ENCODE measurements at regions not wholly inside any gene's neighbourhood (a gene's known extent, or its start where the extent isn't known, plus 50 kb on each side); places are given as distances from the start of the nearest gene placed in this dataset.
"Not testable (repeated sequence)": the region's sequence is repeated elsewhere in the genome, so short reads cannot be mapped to it uniquely, and the experiment has no call there.

DNA sequence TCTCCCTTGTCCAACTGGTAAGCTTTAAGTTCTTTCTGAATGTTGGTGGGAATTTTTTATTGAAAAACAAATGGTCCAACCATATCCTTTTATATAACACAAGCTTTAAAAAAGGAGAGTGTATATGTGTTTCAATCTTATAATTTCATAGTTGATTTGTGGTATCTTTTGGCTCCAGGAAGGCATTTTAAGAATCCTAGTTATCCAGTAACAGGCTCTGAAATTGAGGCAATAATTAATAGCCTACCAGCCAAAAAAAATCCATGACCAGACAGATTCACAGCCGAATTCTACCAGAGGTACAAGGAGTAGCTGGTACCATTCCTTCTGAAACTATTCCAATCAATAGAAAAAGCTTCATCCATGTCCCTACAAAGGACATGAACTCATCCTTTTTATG, 141.6 kb downstream of the FZD1 start:
- H3K4me3 ChIP-seq (ENCODE audit: low read depth, low read length); H3K4me1 ChIP-seq (ENCODE audit: control insufficient read depth, insufficient read depth, low read length); H3K9me3 ChIP-seq (ENCODE audit: control insufficient read depth, insufficient read depth, low read depth, low read length); H3K36me3 ChIP-seq (ENCODE audit: control insufficient read depth, insufficient read depth, low read length); H3K9ac ChIP-seq (ENCODE audit: low read length); H3K27ac ChIP-seq (ENCODE audit: low read depth, low read length); H3K27me3 ChIP-seq (ENCODE audit: control insufficient read depth, insufficient read depth, low read length): not testable (repeated sequence)

DNA sequence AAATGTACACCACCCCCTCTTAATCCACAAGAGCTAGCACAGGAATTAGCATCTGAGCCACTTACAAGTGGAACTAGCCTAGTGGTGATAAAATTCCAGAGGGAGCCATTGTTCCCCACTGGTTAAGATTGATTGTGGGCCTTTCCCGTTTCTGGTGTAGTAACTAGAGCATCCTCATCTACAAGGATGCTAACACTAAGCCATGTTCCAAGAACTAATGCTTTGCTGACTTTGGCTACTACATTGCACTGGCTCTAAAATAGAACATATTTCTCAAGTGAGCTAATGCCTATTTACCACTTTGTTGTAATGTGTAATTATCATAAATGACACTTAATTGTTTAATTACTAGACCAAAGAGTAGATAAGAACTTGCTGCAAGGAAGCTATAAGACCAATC, 143.7 kb downstream of the FZD1 start:
- no peak overlapping the region for H3K4me3 ChIP-seq (ENCODE audit: low read depth, low read length)
- H3K27me3 ChIP-seq (ENCODE audit: control insufficient read depth, insufficient read depth, low read length), result peaks cover 6% of the 10 kb centered on the region; the same call in 1 of the 2 replicates
- H3K27ac ChIP-seq (ENCODE audit: low read depth, low read length), result no peak overlapping the region
- no peaks in the 10 kb centered on the region for H3K36me3 ChIP-seq (ENCODE audit: control insufficient read depth, insufficient read depth, low read length)
- H3K9ac ChIP-seq (ENCODE audit: low read length), result no peak overlapping the region
- no peaks in the 10 kb centered on the region; the same call in 1 of the 2 replicates for H3K4me1 ChIP-seq (ENCODE audit: control insufficient read depth, insufficient read depth, low read length)
- no peaks in the 10 kb centered on the region for H3K9me3 ChIP-seq (ENCODE audit: control insufficient read depth, insufficient read depth, low read depth, low read length)

DNA sequence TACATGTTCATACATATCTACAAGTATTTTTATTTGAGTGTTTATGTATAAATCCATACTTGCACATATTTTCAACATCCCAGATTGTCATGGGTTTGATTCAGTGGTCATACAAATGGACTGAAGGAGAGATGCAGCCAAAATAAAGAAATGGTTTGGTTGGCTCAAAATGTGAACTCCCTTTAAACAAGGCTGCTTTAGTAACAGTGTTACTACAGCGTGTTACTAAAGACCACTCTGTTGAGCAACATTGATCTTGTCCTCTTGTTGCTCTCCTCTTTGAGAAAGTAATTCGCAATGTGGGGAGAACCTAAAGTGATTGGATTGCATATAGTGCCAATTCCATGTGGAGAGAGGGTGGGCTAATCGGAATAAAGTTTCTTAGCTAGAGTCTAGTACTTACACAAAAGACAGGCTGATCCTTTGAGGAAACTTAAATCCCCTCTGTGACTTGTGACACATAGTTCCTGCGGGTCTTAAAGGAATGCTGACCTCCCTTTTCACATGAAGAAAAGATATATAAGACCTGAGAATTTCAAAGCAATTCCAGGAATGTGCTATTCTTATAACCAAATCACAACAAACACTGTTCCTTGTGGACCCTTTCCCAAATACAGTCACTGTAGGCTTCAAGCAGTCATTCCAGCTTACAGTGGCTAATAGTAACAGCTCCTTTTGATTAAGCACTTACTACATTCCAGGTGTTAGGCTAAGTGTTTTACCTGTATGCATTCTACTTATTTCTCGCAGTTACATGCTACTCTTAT, 144.3 kb downstream of the FZD1 start:
- Histone ChIP-seq H3K27me3 (ENCODE audit: control insufficient read depth, insufficient read depth, low read length) (peaks cover 6% of the 10 kb centered on the region; the same call in 1 of the 2 replicates), H3K4me1 (ENCODE audit: control insufficient read depth, insufficient read depth, low read length) (no peaks in the 10 kb centered on the region; the same call in 1 of the 2 replicates)

DNA sequence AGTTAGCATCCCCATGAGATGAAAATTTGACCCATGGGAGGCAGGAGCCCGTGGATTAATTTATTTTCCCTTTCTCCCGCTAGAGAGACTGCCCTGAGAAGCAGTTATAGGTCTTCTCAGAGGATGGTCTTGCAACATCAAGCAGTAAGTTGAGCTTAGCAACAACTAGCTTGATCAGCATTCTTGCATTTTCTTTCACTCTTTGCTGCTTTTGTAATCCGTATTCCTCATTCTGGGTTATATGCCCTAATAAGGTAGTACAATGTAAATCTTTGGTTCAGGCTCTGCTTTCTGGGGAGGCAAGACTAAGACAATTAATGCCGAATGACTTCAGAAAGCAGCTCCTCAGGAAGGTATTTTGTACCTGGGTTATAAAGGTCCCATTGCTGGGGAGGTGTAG, 146.8 kb downstream of the FZD1 start:
- Histone ChIP-seq H3K27ac (ENCODE audit: low read depth, low read length) (no peak overlapping the region), H3K9ac (ENCODE audit: low read length) (no peak overlapping the region), H3K9me3 (ENCODE audit: control insufficient read depth, insufficient read depth, low read depth, low read length) (no peaks in the 10 kb centered on the region), H3K4me3 (ENCODE audit: low read depth, low read length) (no peak overlapping the region), H3K27me3 (ENCODE audit: control insufficient read depth, insufficient read depth, low read length) (peaks cover 6% of the 10 kb centered on the region; the same call in 1 of the 2 replicates), H3K36me3 (ENCODE audit: control insufficient read depth, insufficient read depth, low read length) (no peaks in the 10 kb centered on the region), H3K4me1 (ENCODE audit: control insufficient read depth, insufficient read depth, low read length) (no peaks in the 10 kb centered on the region; the same call in 1 of the 2 replicates)

More for the DNA sequence above, 144.3 kb downstream of the FZD1 start:
- H3K9ac ChIP-seq (ENCODE audit: low read length), result no peak overlapping the region
- H3K4me3 ChIP-seq (ENCODE audit: low read depth, low read length), result no peak overlapping the region
- H3K36me3 ChIP-seq (ENCODE audit: control insufficient read depth, insufficient read depth, low read length), result no peaks in the 10 kb centered on the region
- no peak overlapping the region for H3K27ac ChIP-seq (ENCODE audit: low read depth, low read length)
- no peaks in the 10 kb centered on the region for H3K9me3 ChIP-seq (ENCODE audit: control insufficient read depth, insufficient read depth, low read depth, low read length)

DNA sequence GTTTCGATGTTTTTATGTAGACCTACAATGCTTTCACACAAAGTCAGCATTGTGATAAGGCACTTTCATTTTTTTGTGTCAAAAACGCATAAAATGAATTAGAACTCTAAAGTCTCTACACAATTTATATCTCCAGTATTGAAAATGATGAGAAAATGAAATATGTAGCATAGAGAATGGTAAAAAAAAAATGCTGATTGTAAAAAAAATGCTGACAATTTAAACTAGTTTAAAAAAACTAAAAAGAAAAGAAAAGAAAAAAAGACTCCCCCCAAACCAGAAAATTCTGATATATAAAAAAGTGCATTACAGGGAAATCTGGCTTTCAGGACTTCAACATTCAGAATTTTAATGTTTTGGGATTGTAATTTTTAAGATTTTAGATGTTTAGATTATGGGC, 148.1 kb downstream of the FZD1 start:
- H3K27me3 ChIP-seq (ENCODE audit: control insufficient read depth, insufficient read depth, low read length), result peaks cover 1% of the 10 kb centered on the region; the same call in 1 of the 2 replicates

DNA sequence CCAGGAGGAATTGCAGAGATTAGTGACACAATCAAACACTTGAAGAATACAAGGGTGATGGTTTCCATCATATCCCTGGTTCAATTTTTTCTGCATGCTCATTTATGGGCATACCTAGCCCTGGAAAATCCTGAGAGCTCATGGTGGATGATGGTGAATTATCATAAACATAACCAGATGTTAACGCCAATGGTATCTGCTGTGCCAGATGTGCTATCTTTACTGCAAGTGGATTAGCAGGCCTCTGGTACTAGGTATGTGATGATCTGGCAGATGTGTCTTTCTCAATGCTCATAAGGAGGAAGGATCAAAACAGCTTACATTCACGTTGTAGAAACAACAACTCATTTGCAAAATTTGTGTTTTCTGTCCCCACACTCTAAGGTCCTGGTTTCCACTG, 150.5 kb downstream of the FZD1 start:
- Histone ChIP-seq H3K9me3 (ENCODE audit: control insufficient read depth, insufficient read depth, low read depth, low read length) (no peaks in the 10 kb centered on the region), H3K27ac (ENCODE audit: low read depth, low read length) (no peak overlapping the region), H3K27me3 (ENCODE audit: control insufficient read depth, insufficient read depth, low read length) (no peaks in the 10 kb centered on the region), H3K9ac (ENCODE audit: low read length) (no peak overlapping the region), H3K4me3 (ENCODE audit: low read depth, low read length) (no peak overlapping the region), H3K4me1 (ENCODE audit: control insufficient read depth, insufficient read depth, low read length) (no peaks in the 10 kb centered on the region), H3K36me3 (ENCODE audit: control insufficient read depth, insufficient read depth, low read length) (no peaks in the 10 kb centered on the region)

More for the DNA sequence above, 148.1 kb downstream of the FZD1 start:
- no peaks in the 10 kb centered on the region; the same call in 1 of the 2 replicates for H3K4me1 ChIP-seq (ENCODE audit: control insufficient read depth, insufficient read depth, low read length)
- H3K4me3 ChIP-seq (ENCODE audit: low read depth, low read length), result no peak overlapping the region
- H3K9ac ChIP-seq (ENCODE audit: low read length), result no peak overlapping the region
- H3K27ac ChIP-seq (ENCODE audit: low read depth, low read length), result no peak overlapping the region
- H3K9me3 ChIP-seq (ENCODE audit: control insufficient read depth, insufficient read depth, low read depth, low read length), result no peaks in the 10 kb centered on the region
- H3K36me3 ChIP-seq (ENCODE audit: control insufficient read depth, insufficient read depth, low read length), result no peaks in the 10 kb centered on the region

DNA sequence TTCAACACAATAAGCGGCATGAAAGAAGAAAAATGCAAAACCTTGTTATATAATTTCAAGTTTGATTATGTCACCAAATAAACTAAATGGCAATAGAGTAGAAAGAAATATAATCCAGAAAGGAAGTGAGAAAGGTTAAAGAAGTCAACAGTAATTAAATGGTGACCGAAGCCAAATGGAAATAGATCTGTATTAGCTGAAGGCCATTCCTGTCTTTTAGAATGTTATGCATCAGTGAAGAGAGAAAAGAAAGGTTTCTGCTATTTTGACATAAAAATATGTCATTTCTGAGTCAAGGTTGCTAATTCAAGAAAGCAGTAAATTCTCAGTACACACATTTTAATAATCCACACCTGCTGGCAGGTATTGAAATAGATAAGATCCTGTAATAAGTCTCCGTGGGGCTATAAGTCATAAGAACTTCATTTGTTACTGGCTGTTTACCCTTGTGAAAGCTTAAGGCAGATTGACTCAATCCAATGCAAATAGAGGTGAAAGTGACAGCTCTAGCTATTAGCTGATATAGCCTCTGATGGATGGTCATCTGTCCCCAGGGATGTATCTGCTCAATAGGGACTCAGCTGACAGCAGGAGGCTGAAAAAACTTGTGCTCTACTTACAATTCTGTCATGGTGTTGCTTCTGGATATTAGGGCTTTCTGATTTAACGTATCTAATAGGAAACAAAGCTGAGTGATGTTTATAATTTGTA, 152.1 kb downstream of the FZD1 start:
- H3K27ac ChIP-seq (ENCODE audit: low read depth, low read length), result no peak overlapping the region
- no peak overlapping the region for H3K9ac ChIP-seq (ENCODE audit: low read length)
- no peaks in the 10 kb centered on the region for H3K9me3 ChIP-seq (ENCODE audit: control insufficient read depth, insufficient read depth, low read depth, low read length)
- H3K4me3 ChIP-seq (ENCODE audit: low read depth, low read length), result no peak overlapping the region
- no peaks in the 10 kb centered on the region for H3K36me3 ChIP-seq (ENCODE audit: control insufficient read depth, insufficient read depth, low read length)
- peaks cover 9% of the 10 kb centered on the region for H3K4me1 ChIP-seq (ENCODE audit: control insufficient read depth, insufficient read depth, low read length)
- no peaks in the 10 kb centered on the region for H3K27me3 ChIP-seq (ENCODE audit: control insufficient read depth, insufficient read depth, low read length)

DNA sequence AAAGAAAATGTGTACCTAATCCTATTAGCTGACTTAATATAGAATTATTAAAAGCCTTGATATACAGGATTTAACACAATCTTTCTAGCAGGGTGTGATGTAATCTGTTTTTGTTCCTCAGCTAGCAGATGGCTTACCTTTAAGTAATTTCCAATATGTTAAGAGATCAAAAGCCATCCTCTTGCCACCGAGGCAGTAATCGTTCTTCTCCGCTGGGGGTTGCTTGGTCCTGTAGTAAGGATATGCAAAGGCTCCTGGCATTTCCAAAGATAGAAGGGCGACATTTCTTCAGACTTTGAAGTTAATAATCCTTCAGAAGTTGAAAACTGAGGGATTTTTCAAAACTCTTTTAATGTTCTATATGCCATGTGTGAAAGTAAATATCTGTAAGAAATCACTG, 156.4 kb downstream of the FZD1 start:
- no peak overlapping the region for H3K9ac ChIP-seq (ENCODE audit: low read length)

DNA sequence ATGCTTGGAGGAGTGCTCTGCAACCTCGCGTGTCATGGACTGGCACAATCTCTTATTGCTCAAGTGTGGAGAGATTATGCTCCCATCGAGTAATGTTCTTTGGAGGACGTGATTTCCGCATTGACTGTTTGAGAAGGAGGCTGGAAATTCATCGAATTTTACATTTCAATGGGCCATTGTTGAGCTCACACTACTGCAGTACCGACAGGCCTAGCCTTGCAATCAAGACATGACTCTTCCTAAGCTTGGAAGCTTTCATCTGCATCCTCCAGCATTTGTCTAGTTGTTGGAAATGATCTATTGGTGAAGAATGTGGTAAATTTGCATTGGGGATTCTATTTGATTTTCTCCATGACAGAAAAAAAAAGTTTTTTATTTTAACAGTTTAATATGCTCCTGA, 156.8 kb downstream of the FZD1 start:
- H3K27me3 ChIP-seq (ENCODE audit: control insufficient read depth, insufficient read depth, low read length), result no peaks in the 10 kb centered on the region
- H3K9me3 ChIP-seq (ENCODE audit: control insufficient read depth, insufficient read depth, low read depth, low read length), result no peaks in the 10 kb centered on the region
- H3K4me1 ChIP-seq (ENCODE audit: control insufficient read depth, insufficient read depth, low read length), result peaks cover 12% of the 10 kb centered on the region
- no peak overlapping the region for H3K9ac ChIP-seq (ENCODE audit: low read length)
- H3K27ac ChIP-seq (ENCODE audit: low read depth, low read length), result no peak overlapping the region
- no peaks in the 10 kb centered on the region for H3K36me3 ChIP-seq (ENCODE audit: control insufficient read depth, insufficient read depth, low read length)
- no peak overlapping the region for H3K4me3 ChIP-seq (ENCODE audit: low read depth, low read length)

More for the DNA sequence above, 156.4 kb downstream of the FZD1 start:
- Histone ChIP-seq H3K9me3 (ENCODE audit: control insufficient read depth, insufficient read depth, low read depth, low read length) (no peaks in the 10 kb centered on the region), H3K27ac (ENCODE audit: low read depth, low read length) (no peak overlapping the region), H3K36me3 (ENCODE audit: control insufficient read depth, insufficient read depth, low read length) (no peaks in the 10 kb centered on the region), H3K27me3 (ENCODE audit: control insufficient read depth, insufficient read depth, low read length) (no peaks in the 10 kb centered on the region), H3K4me1 (ENCODE audit: control insufficient read depth, insufficient read depth, low read length) (peaks cover 12% of the 10 kb centered on the region), H3K4me3 (ENCODE audit: low read depth, low read length) (no peak overlapping the region)

DNA sequence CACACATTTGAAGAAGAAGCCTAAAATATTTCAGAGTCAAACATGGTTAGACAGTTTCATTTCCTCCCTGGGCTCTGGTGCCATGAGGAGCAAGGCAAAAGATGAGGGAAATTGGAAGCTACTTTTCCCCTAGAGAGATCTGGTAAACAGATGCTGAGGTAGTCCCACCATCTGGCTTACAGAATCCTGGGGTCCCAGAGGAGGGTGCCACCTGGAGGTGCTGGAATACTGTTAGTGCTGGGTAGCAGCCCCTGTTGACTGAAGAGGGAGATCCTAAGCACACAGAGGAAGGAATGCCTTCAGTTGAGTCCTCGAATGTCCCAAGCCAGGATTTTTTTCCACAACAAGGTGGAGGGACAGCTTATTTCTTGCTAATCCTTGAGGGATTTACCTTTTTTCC, 160.1 kb downstream of the FZD1 start:
- Histone ChIP-seq H3K9me3 (ENCODE audit: control insufficient read depth, insufficient read depth, low read depth, low read length) (no peaks in the 10 kb centered on the region), H3K27ac (ENCODE audit: low read depth, low read length) (no peak overlapping the region), H3K27me3 (ENCODE audit: control insufficient read depth, insufficient read depth, low read length) (no peaks in the 10 kb centered on the region), H3K4me1 (ENCODE audit: control insufficient read depth, insufficient read depth, low read length) (peaks cover 12% of the 10 kb centered on the region), H3K4me3 (ENCODE audit: low read depth, low read length) (no peak overlapping the region), H3K9ac (ENCODE audit: low read length) (no peak overlapping the region), H3K36me3 (ENCODE audit: control insufficient read depth, insufficient read depth, low read length) (no peaks in the 10 kb centered on the region)

DNA sequence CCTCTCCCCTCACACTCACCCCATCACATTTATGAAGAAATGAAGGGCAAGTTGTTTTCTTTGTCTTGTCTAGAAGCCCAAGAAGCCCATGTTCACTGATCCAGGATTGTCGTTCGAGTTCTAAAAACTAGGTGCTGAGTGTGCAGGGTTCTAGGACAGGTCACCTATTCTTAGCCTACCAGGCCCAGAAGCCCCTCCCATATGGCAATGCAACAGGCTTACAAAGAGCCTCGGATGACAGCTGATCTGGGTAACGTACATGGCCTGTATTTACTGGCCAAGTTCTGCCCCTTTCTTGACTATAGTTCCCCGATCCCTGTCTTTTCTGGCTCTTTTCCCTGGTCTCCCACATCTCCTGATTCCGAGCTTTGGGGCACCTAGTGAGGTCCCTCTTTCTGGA, 160.9 kb downstream of the FZD1 start:
- no peak overlapping the region for H3K4me3 ChIP-seq (ENCODE audit: low read depth, low read length)

More for the DNA sequence above, 160.9 kb downstream of the FZD1 start:
- H3K36me3 ChIP-seq (ENCODE audit: control insufficient read depth, insufficient read depth, low read length), result no peaks in the 10 kb centered on the region
- no peaks in the 10 kb centered on the region for H3K27me3 ChIP-seq (ENCODE audit: control insufficient read depth, insufficient read depth, low read length)
- no peak overlapping the region for H3K9ac ChIP-seq (ENCODE audit: low read length)
- H3K27ac ChIP-seq (ENCODE audit: low read depth, low read length), result no peak overlapping the region
- H3K9me3 ChIP-seq (ENCODE audit: control insufficient read depth, insufficient read depth, low read depth, low read length), result no peaks in the 10 kb centered on the region
- peaks cover 12% of the 10 kb centered on the region for H3K4me1 ChIP-seq (ENCODE audit: control insufficient read depth, insufficient read depth, low read length)
